Activated naive CD4-positive, alpha-beta T cell treated with anti-CD3 and anti-CD28 coated beads, Interleukin-2, amount 50 U/mL, for 24 hours (primary cell): ENCODE measurements at regions not wholly inside any gene's neighbourhood (a gene's known extent, or its start where the extent isn't known, plus 50 kb on each side); places are given as distances from the start of the nearest gene placed in this dataset.
"Not testable (repeated sequence)": the region's sequence is repeated elsewhere in the genome, so short reads cannot be mapped to it uniquely, and the experiment has no call there.

ENCODE experiments used
- H3K27ac Mint-ChIP-seq: one replicate; pipeline ENCODE4 v1.8.0; 2021; ENCODE audit warnings: mild to moderate bottlenecking, mixed read lengths
- H3K27me3 Mint-ChIP-seq: one replicate; pipeline ENCODE4 v1.8.0; 2021; ENCODE audit warnings: mixed read lengths
- H3K36me3 Mint-ChIP-seq: one replicate; pipeline ENCODE4 v1.8.0; 2021; ENCODE audit warnings: mixed read lengths
- H3K4me1 Mint-ChIP-seq: one replicate; pipeline ENCODE4 v1.8.0; 2021; ENCODE audit warnings: mixed read lengths
- H3K4me3 Mint-ChIP-seq: one replicate; pipeline ENCODE4 v1.8.0; 2021; ENCODE audit warnings: mild to moderate bottlenecking, mixed read lengths
- H3K9me3 Mint-ChIP-seq: one replicate; pipeline ENCODE4 v1.8.0; 2021; ENCODE audit warnings: mixed read lengths

DNA sequence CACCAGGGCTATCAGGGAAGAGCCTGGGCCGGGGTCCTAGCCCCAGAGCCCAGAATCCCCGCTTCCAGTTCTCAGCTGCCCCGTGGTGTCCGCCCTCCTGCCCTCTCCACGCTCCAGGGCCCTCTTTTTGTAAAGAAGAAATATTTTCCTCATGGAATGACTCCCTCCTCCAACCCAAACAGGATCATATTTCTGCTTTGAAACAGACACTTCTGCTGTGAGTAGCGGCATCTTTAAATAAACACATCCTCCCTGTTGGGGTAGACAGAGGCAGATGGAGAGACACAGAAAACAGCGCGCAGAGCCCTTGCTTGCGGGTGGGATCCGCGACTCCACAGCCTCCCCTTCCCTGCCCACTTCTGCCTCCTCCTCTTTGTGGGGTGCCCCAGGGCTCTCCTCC lies 4384.7 kb upstream of the TPTE start:
- H3K4me1 Mint-ChIP-seq, H3K36me3 Mint-ChIP-seq, H3K27ac Mint-ChIP-seq, H3K4me3 Mint-ChIP-seq, H3K9me3 Mint-ChIP-seq, H3K27me3 Mint-ChIP-seq: not testable (repeated sequence)

- not testable (repeated sequence) for H3K4me3 Mint-ChIP-seq, H3K27ac Mint-ChIP-seq, H3K27me3 Mint-ChIP-seq, H3K9me3 Mint-ChIP-seq, H3K4me1 Mint-ChIP-seq, H3K36me3 Mint-ChIP-seq
Measured at GRCh38 chr21:6138244-6139136, 4382.9 kb upstream of the TPTE start.

DNA sequence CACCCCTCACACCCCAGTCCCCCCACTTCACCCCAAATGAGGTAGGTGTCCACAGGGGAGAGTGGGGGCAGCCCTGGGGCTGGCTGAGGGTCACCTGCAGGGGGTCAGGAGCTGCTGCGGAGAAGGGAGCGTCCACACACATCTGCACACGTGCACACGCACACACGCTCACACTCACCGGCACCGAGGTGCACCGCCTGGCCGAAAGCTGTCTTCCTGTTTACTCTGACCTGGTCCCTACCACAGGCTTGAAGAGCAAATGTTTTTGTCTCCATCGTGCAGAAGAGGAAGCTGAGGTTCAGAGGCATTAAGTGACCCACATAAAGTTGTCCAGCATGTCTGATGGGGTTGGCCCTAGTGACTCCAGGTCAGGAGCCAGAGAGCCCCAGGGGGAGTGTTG lies 4382.1 kb upstream of the TPTE start:
- not testable (repeated sequence) for H3K9me3 Mint-ChIP-seq, H3K27me3 Mint-ChIP-seq, H3K27ac Mint-ChIP-seq, H3K36me3 Mint-ChIP-seq, H3K4me3 Mint-ChIP-seq, H3K4me1 Mint-ChIP-seq

DNA sequence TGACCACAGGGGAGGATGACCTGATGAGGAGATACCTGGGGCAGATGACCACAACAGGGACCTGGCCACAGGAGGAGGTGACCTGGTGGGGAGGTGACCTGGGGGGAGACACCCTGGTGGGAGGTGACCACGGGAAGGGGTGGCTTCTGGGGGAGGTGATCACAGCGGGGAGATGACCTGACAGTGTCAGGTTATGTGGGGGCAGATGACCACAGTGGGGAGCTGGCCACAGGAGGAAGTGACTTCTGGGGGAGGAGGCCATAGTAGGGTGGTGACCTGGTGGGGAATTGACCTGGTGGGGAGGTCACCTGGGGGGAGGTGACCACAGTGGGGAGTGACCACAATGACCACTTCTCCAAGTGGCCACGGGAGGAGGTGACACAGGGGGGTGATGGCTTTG lies 4381.5 kb upstream of the TPTE start:
- H3K4me1 Mint-ChIP-seq, H3K9me3 Mint-ChIP-seq, H3K4me3 Mint-ChIP-seq, H3K27ac Mint-ChIP-seq, H3K27me3 Mint-ChIP-seq, H3K36me3 Mint-ChIP-seq: not testable (repeated sequence)

- H3K27me3 Mint-ChIP-seq, H3K9me3 Mint-ChIP-seq, H3K27ac Mint-ChIP-seq, H3K4me1 Mint-ChIP-seq, H3K4me3 Mint-ChIP-seq, H3K36me3 Mint-ChIP-seq: not testable (repeated sequence)
Measured at GRCh38 chr21:6140467-6141137, 4380.8 kb upstream of the TPTE start.

DNA sequence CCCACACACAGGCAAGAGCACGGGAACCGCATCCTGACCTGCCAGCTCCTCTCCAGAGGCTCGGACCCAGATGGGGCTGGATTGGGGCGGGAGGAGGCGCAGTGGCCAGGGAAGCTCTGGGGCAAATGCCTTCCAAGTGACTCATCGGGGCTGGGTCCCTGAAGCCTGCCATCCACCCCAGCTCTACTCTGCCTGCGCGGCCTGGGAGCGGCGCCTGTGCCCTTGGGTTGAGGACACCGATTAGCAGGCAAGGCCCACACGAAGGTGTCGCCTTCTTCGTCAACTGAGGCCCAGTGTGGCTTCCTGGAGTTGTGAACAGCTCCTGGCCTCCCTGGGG lies 4380.3 kb upstream of the TPTE start:
- H3K4me1 Mint-ChIP-seq, H3K9me3 Mint-ChIP-seq, H3K4me3 Mint-ChIP-seq, H3K27ac Mint-ChIP-seq, H3K36me3 Mint-ChIP-seq, H3K27me3 Mint-ChIP-seq: not testable (repeated sequence)

DNA sequence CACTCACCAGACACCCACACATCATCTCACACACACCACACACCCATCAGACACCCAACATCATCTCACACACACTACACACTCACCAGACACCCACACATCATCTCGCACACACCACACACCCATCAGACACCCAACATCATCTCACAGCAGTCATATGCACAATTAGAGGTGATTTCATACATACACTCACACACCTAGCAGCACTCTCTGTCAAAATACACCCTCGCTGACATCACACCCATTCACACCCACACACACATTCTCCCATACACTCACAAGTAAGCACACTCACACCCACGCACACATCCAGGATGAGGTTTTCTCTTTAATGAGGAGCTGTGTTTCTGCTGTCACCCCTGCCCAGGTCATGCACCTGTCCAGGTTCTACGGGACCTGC lies 4368.2 kb upstream of the TPTE start:
- H3K27ac Mint-ChIP-seq, H3K4me1 Mint-ChIP-seq, H3K4me3 Mint-ChIP-seq, H3K36me3 Mint-ChIP-seq, H3K27me3 Mint-ChIP-seq, H3K9me3 Mint-ChIP-seq: not testable (repeated sequence)

DNA sequence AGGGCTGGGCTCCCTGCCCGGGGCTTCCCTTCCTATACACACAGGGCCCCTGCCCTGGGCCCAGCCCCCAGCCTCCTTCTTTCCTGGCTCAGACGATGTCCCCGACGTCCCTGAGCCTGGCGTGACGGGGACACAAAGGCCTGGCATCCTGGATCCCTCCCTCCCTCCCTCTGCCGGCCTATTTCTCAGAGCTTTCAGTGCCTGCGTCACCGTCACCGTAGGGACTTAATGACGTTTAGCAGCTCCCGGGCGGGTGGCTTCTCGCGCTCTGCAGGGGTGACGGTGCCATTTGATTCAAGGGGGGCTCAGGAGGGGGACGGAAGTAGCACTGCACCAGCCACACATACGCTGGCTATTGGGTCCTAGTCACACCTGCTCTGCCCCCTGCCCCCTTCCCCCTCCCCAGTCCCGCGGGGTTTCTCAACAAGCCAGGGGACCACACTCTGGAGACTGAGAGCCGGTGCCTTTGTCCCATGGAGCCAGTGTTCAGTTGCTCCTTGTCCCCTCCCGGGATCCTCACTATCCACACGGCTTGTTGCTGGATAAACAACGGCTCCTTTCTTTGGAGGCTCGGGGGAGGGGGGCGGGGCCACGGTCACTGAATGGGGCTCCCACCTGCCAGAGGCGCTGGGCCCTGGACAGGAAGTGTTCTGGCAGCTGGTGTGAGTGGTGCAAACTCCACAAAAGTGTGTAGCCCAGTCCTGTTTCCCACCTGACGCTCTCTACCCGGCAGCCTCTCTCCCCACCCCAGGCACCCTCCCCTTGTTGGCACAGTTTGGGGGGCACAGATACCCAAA lies 4366.7 kb upstream of the TPTE start:
- not testable (repeated sequence) for H3K36me3 Mint-ChIP-seq, H3K27ac Mint-ChIP-seq, H3K9me3 Mint-ChIP-seq, H3K4me1 Mint-ChIP-seq, H3K27me3 Mint-ChIP-seq, H3K4me3 Mint-ChIP-seq

- H3K4me1 Mint-ChIP-seq, H3K36me3 Mint-ChIP-seq, H3K9me3 Mint-ChIP-seq, H3K4me3 Mint-ChIP-seq, H3K27me3 Mint-ChIP-seq, H3K27ac Mint-ChIP-seq: not testable (repeated sequence)
Measured at GRCh38 chr21:6156712-6157389, 4364.5 kb upstream of the TPTE start.

- H3K27ac Mint-ChIP-seq, H3K36me3 Mint-ChIP-seq, H3K27me3 Mint-ChIP-seq, H3K9me3 Mint-ChIP-seq, H3K4me1 Mint-ChIP-seq, H3K4me3 Mint-ChIP-seq: not testable (repeated sequence)
Measured at GRCh38 chr21:6157515-6157914, 4363.9 kb upstream of the TPTE start.

GRCh38 chr21:6158171-6158570 lies 4363.2 kb upstream of the TPTE start:
- not testable (repeated sequence) for H3K36me3 Mint-ChIP-seq, H3K27ac Mint-ChIP-seq, H3K4me1 Mint-ChIP-seq, H3K27me3 Mint-ChIP-seq, H3K4me3 Mint-ChIP-seq, H3K9me3 Mint-ChIP-seq
